ENCODE measurements at regions not wholly inside any gene's neighbourhood (a gene's known extent, or its start where the extent isn't known, plus 50 kb on each side); places are given as distances from the start of the nearest gene placed in this dataset.

GRCh38 chr4:141416219-141416618 is 195.5 kb downstream of the ZNF330 start:
- TF ChIP-seq CTCF (IDR thresholded peaks at IDR 0.05; ENCODE audit: low read depth, low read length, missing input control) (no peak), RAD21 (IDR thresholded peaks at IDR 0.05) (no peak), JUND (IDR thresholded peaks at IDR 0.05) (no peak), GABPA (IDR thresholded peaks at IDR 0.05 in 1 of 2, conservative IDR thresholded peaks at IDR 0.05 in 1 of 2) (no peak), NR2F2 (IDR thresholded peaks at IDR 0.05) (no peak), FOXA1 (IDR thresholded peaks at IDR 0.05) (no peak), REST (IDR thresholded peaks at IDR 0.05) (no peak), HNF4A (conservative IDR thresholded peaks at IDR 0.05) (no peak), TAF1 (conservative IDR thresholded peaks at IDR 0.05) (no peak), EGR1 (IDR thresholded peaks at IDR 0.05; ENCODE audit: low read depth in 2 of 2) (no peak), MAX (IDR thresholded peaks at IDR 0.05) (no peak)
